Retinal pigment epithelial cell (primary cell): ENCODE measurements at regions not wholly inside any gene's neighbourhood (a gene's known extent, or its start where the extent isn't known, plus 50 kb on each side); places are given as distances from the start of the nearest gene placed in this dataset.
"Not testable (repeated sequence)": the region's sequence is repeated elsewhere in the genome, so short reads cannot be mapped to it uniquely, and the experiment has no call there.

Experiments used
- DNase-seq: peaks from one replicate; pipeline ENCODE4 v3.0.0-alpha.2; 2010; ENCODE audit warnings: low read depth
- H3K4me3 ChIP-seq: 2 replicates; pipeline ENCODE4 v1.5.1; 2011; ENCODE audit warnings: mild to moderate bottlenecking, low read length, control low read depth, moderate library complexity

DNA sequence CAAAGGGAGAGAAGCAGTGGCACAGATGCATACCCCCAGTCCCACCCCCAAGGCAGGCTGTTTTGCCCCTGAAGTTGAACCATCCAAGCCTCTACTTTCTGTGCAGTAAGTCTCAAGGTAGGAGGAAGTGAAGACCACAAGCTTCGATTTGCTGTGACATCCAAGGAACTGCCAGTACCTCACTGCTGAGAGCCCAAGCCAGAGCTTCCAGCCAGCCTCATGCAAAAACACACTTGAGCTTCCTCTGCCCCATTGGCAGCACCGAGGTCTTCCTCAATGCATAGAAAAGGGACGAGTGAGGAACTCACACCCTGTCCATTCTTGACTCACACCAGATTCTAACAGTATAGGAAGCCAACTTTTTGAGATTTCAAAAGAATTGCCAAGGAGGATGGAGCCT, 311.7 kb downstream of the BCL2L11 start:
- DNase-seq, H3K4me3 ChIP-seq: not testable (repeated sequence)

DNA sequence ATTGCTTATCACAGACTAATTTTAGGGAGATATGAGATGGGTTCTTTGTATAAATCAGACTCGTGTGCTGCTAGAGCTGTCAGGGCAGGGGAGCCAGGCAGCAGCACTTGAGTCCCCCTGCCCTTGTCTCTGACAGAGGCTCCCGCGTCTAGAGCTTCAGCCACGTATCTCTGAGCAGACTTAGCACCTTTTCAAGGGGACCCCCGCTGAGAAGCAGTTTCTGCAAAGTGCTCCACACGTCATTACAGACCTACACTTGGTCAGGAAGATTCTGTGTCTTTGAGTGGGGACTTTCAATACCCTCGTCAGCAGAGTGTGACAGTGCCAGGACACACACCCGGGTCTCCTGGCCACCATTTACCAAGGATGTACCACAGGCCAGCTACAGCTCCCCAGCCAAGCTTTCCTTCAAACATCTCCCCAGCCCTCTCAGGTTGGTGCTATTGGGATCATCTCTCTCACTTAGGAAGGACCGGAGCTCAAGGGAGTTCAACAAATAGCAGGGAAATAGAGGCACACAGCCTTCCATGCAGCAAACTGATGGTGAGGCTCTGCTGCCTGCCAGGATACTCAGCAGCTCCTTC, 312.3 kb downstream of the BCL2L11 start:
- not testable (repeated sequence) for H3K4me3 ChIP-seq

GRCh38 chr2:111433892-111434607, 313.3 kb downstream of the BCL2L11 start:
- H3K4me3 ChIP-seq, result not testable (repeated sequence)

More for the DNA sequence above, 312.3 kb downstream of the BCL2L11 start:
- not testable (repeated sequence) for DNase-seq

GRCh38 chr2:111434608-111434939, 313.9 kb downstream of the BCL2L11 start:
- not testable (repeated sequence) for H3K4me3 ChIP-seq, DNase-seq

More at GRCh38 chr2:111433892-111434607, 313.3 kb downstream of the BCL2L11 start:
- not testable (repeated sequence) for DNase-seq

GRCh38 chr2:111435553-111436310, 315.0 kb downstream of the BCL2L11 start:
- not testable (repeated sequence) for H3K4me3 ChIP-seq, DNase-seq

GRCh38 chr2:111436411-111436810, 315.7 kb downstream of the BCL2L11 start:
- DNase-seq, H3K4me3 ChIP-seq: not testable (repeated sequence)

DNA sequence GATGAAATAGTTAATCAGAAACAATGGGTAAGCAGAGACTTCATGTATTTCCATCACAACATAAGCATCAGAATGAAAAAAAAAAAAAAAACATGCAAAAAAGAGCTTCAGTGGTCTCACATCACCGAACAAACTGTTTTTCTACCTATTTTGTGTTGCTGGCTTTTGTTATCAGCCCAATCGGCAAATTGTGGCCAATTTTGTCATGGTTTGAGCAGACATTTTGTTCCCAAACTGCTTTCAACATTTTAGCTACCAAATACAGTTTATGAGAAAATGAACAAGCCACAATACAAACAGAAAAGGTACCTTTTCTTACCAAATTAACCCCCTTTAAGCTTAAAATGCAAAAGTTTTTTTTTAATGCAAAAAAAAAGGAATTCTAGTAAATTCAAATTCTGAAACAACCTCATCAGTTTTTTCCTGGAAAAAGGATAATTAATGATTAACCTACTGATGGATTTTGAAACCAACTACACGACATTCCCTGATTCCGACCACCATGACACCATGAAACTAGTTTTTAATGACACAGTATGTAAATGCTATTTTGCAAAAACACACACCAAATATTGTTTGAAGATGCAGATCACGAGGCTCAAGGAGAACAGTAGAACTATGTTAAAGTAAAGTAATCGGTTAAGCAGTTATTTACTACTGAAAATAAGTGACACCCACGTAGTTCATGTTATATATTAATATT, 316.7 kb downstream of the BCL2L11 start:
- DNase-seq, H3K4me3 ChIP-seq: not testable (repeated sequence)

GRCh38 chr2:111438161-111438560, 317.4 kb downstream of the BCL2L11 start:
- not testable (repeated sequence) for H3K4me3 ChIP-seq, DNase-seq

DNA sequence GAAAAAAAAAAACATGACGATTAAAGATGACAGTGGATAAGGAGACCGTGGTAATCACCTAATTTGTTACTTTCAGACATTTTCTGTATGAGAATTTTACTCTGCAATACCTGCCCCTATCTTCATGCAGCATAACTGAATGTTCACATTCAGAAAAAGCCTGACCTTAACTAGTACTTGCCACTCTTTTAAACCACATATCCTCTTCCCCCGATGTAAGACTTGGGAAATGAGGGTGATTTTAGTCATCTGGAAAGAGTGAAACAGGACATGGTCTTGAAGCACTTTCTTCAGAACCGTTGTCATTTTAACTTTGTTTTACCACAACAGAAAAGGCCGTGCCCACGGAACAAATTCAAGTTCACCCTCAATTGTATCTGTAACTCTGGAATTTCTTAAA, 318.5 kb downstream of the BCL2L11 start:
- DNase-seq, H3K4me3 ChIP-seq: not testable (repeated sequence)

DNA sequence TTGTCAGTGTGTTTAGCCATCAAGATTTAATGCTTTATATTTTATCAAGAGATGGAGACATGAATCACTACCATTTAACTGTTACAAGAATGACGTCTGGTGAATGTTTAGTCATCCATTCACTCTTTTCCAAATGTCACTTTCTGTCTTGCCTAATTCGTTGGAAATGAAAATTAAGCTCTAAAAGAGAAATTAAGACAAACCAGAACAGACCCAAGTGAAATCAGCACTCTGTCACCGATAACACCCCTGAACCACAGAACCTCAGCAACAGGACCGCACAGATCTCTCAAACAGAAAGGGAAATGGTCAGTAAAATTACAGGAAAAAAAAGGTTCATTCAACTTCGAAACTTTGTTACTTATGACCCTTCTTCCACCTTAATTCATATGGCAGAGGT, 320.9 kb downstream of the BCL2L11 start:
- H3K4me3 ChIP-seq, DNase-seq: not testable (repeated sequence)

GRCh38 chr2:111442767-111443454, 322.2 kb downstream of the BCL2L11 start:
- not testable (repeated sequence) for H3K4me3 ChIP-seq, DNase-seq

GRCh38 chr2:111444516-111444915, 323.8 kb downstream of the BCL2L11 start:
- not testable (repeated sequence) for DNase-seq, H3K4me3 ChIP-seq

DNA sequence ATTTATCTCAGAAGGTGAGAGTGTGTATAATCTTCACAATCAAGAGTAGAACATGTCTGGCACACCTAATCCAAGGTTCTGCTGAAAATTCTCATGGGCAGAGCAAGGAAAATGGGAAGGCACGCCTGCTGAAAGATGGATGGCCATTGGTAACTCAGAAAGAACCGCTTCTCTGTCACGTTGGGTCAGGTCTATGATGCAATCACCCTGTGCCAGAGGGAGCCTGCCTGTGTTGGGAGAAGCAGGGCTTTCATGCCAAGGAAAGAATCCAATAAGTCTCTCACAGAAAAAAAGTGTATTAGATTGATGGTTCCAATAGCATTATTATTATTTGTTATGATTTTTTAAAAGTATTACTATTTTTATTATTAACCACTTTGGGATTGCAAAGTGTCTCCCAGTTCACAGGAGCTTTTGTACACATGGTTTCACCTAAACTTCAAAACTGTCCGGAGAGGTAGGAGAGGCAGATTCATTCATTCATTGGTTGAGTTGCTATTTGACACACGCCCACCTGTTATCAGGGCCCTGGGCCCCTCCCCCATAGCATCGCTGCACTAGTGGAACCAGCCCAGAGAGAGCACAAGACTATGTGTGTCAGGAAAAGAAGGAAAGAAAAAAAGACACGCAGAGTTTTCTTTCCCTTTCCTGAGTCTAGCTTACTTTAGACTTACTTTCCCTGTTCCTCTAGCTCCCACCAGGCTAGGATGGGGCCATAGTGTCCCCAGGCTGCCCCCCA, 324.6 kb downstream of the BCL2L11 start:
- H3K4me3 ChIP-seq, DNase-seq: not testable (repeated sequence)

GRCh38 chr2:111445941-111446340, 325.2 kb downstream of the BCL2L11 start:
- not testable (repeated sequence) for H3K4me3 ChIP-seq

More at GRCh38 chr2:111445941-111446340, 325.2 kb downstream of the BCL2L11 start:
- not testable (repeated sequence) for DNase-seq
